ENCODE measurements at regions not wholly inside any gene's neighbourhood (a gene's known extent, or its start where the extent isn't known, plus 50 kb on each side); places are given as distances from the start of the nearest gene placed in this dataset.
"Not testable (repeated sequence)": the region's sequence is repeated elsewhere in the genome, so short reads cannot be mapped to it uniquely, and the experiment has no call there.

GRCh38 chr1:67493148-67493547 lies 62.9 kb upstream of the SERBP1 start:
- TF ChIP-seq POLR2A (IDR thresholded peaks at IDR 0.05) = no peak
- TF ChIP-seq CTCF (IDR thresholded peaks at IDR 0.05) = no peak
- TF ChIP-seq EP300 (IDR thresholded peaks at IDR 0.05) = no peak
- TF ChIP-seq POLR2AphosphoS5 (IDR thresholded peaks at IDR 0.05) = no peak
- 80 to 89% methylated on average over 2 of the region's 2 CpGs for WGBS, 2 donors
- no peak for DNase-seq
- intact Hi-C loops (cut with DNase I) = no loop called here
- Histone ChIP-seq H3K4me1 (no peaks in the 10 kb centered on the region), H3K27me3 (no peaks in the 10 kb centered on the region), H3K36me3 (no peaks in the 10 kb centered on the region), H3K4me3 (no peak overlapping the region), H3K9me3 (no peaks in the 10 kb centered on the region), H3K27ac (no peak overlapping the region)

GRCh38 chr1:67495327-67495726 lies 65.1 kb upstream of the SERBP1 start:
- Histone ChIP-seq H3K36me3 (no peaks in the 10 kb centered on the region), H3K4me3 (no peak overlapping the region), H3K27me3 (no peaks in the 10 kb centered on the region), H3K9me3 (no peaks in the 10 kb centered on the region), H3K27ac (no peak overlapping the region), H3K4me1 (no peaks in the 10 kb centered on the region)
- TF ChIP-seq EP300 (IDR thresholded peaks at IDR 0.05) = no peak
- TF ChIP-seq POLR2AphosphoS5 (IDR thresholded peaks at IDR 0.05) = no peak
- no peak for TF ChIP-seq POLR2A (IDR thresholded peaks at IDR 0.05)
- no peak for TF ChIP-seq CTCF (IDR thresholded peaks at IDR 0.05)
- intact Hi-C loops (cut with DNase I) = no loop called here
- DNase-seq = no peak
- WGBS, 2 donors = 82 to 93% methylated on average over 6 of the region's 6 CpGs

GRCh38 chr1:67496329-67496728 lies 66.1 kb upstream of the SERBP1 start:
- DNase-seq = no peak
- Histone ChIP-seq H3K27ac (no peak overlapping the region), H3K4me3 (no peak overlapping the region), H3K4me1 (no peaks in the 10 kb centered on the region), H3K27me3 (no peaks in the 10 kb centered on the region), H3K36me3 (no peaks in the 10 kb centered on the region), H3K9me3 (no peaks in the 10 kb centered on the region)
- TF ChIP-seq EP300 (IDR thresholded peaks at IDR 0.05) (no peak), CTCF (IDR thresholded peaks at IDR 0.05) (no peak), POLR2AphosphoS5 (IDR thresholded peaks at IDR 0.05) (no peak)
- 87% methylated on average over 9 of the region's 9 CpGs for WGBS, 2 donors
- intact Hi-C loops (cut with DNase I) = no loop called here

- Histone ChIP-seq H3K4me1 (no peaks in the 10 kb centered on the region), H3K36me3 (no peaks in the 10 kb centered on the region), H3K27ac (no peak overlapping the region), H3K27me3 (no peaks in the 10 kb centered on the region), H3K9me3 (no peaks in the 10 kb centered on the region), H3K4me3 (no peak overlapping the region)
- peak; percentile 88 for DNase-seq
- intact Hi-C loops (cut with DNase I) = loop anchor here (1.0 to 10.0 kb wide), 3 partner anchors 153 to 496 kb away; no protein-coding TSS in a partner anchor
- TF ChIP-seq POLR2A (IDR thresholded peaks at IDR 0.05) = no peak
- TF ChIP-seq CTCF (IDR thresholded peaks at IDR 0.05) = peak; percentile 85 to 96 (median 90)
- 0 to 2% methylated on average over 18 of the region's 18 CpGs for WGBS, 2 donors
These were observed 70.3 kb upstream of the SERBP1 start for GRCh38 chr1:67500413-67500959.

- no peaks in the 10 kb centered on the region for H3K27me3 ChIP-seq
- DNase-seq = no peak
- no peak overlapping the region for H3K27ac ChIP-seq
- no peaks in the 10 kb centered on the region for H3K4me1 ChIP-seq
- 84 to 86% methylated on average over 2 of the region's 2 CpGs for WGBS, 2 donors
- TF ChIP-seq POLR2A (IDR thresholded peaks at IDR 0.05) = no peak
- no peak for TF ChIP-seq EP300 (IDR thresholded peaks at IDR 0.05)
- TF ChIP-seq POLR2AphosphoS5 (IDR thresholded peaks at IDR 0.05) = no peak
- intact Hi-C loops (cut with DNase I) = loop anchor here (10.0 kb wide), 1 partner anchor 499 kb away; no protein-coding TSS in a partner anchor
- no peaks in the 10 kb centered on the region for H3K36me3 ChIP-seq
- H3K9me3 ChIP-seq = no peaks in the 10 kb centered on the region
- H3K4me3 ChIP-seq = no peak overlapping the region
These were observed 73.8 kb upstream of the SERBP1 start for GRCh38 chr1:67503974-67504373.

GRCh38 chr1:67513392-67514294 lies 83.4 kb upstream of the SERBP1 start:
- DNase-seq; H3K36me3 ChIP-seq; H3K27me3 ChIP-seq; H3K4me3 ChIP-seq; intact Hi-C loops (cut with DNase I); H3K4me1 ChIP-seq; H3K27ac ChIP-seq; H3K9me3 ChIP-seq: not testable (repeated sequence)
- 69 to 83% methylated on average over 11 of the region's 11 CpGs for WGBS, 2 donors

Data from sigmoid colon (tissue), 6 donors.